GM23338 (cell line): ENCODE measurements at regions not wholly inside any gene's neighbourhood (a gene's known extent, or its start where the extent isn't known, plus 50 kb on each side); places are given as distances from the start of the nearest gene placed in this dataset.

ENCODE experiments used
- ATAC-seq: fragments of 200-7000 bp; cut with Tn5 transposase; 3 replicates; pipeline ENCODE4 v1.9.1; 2020
- DNase-seq: peaks from one replicate; pipeline ENCODE4 v3.0.0-alpha.2; 2015; ENCODE audit warnings: low spot score
- H2AFZ ChIP-seq: fragments of 200-600 bp; sonication (generic); 2 replicates; pipeline ENCODE4 v1.8.0; 2016; ENCODE audit warnings: antibody characterized with exemption, mild to moderate bottlenecking, moderate library complexity
- H3F3A ChIP-seq: fragments of 200-600 bp; sonication (generic); replicated peaks from 2 replicates; pipeline ENCODE4 v1.8.0; 2017; ENCODE audit warnings: antibody characterized with exemption, mixed run types, low read depth
- H3K27ac ChIP-seq: fragments of 200-600 bp; sonication (generic); 2 replicates; pipeline ENCODE4 v1.6.1; 2016; ENCODE audit warnings: low read depth
- H3K27me3 ChIP-seq: fragments of 200-600 bp; sonication (generic); 2 replicates; pipeline ENCODE4 v1.8.0; 2016; ENCODE audit warnings: mild to moderate bottlenecking, mixed run types, moderate library complexity; ENCODE audit not compliant: insufficient read depth
- H3K36me3 ChIP-seq: fragments of 200-600 bp; sonication (generic); 2 replicates; pipeline ENCODE4 v1.8.0; 2016; ENCODE audit warnings: mild to moderate bottlenecking; ENCODE audit not compliant: insufficient read depth
- H3K4me1 ChIP-seq: fragments of 200-600 bp; sonication (generic); 2 replicates; pipeline ENCODE4 v1.8.0; 2016; ENCODE audit warnings: mild to moderate bottlenecking, moderate library complexity; ENCODE audit not compliant: insufficient read depth
- H3K4me2 ChIP-seq: fragments of 200-600 bp; sonication (generic); 2 replicates; pipeline ENCODE4 v1.7.1; 2017; ENCODE audit warnings: mixed run types
- H3K4me3 ChIP-seq: fragments of 200-600 bp; sonication (generic); 2 replicates; pipeline ENCODE4 v1.6.1; 2016; ENCODE audit warnings: mixed run types
- H3K79me2 ChIP-seq: fragments of 200-600 bp; sonication (generic); replicated peaks from 2 replicates; pipeline ENCODE4 v1.8.0; 2017; ENCODE audit warnings: mild to moderate bottlenecking; ENCODE audit not compliant: insufficient read depth
- H3K9me2 ChIP-seq: fragments of 200-600 bp; sonication (generic); 2 replicates; pipeline ENCODE4 v1.8.0; 2017; ENCODE audit not compliant: insufficient read depth
- H4K20me1 ChIP-seq: fragments of 200-600 bp; sonication (generic); replicated peaks from 2 replicates; pipeline ENCODE4 v1.8.0; 2017; ENCODE audit warnings: mild to moderate bottlenecking; ENCODE audit not compliant: insufficient read depth
- H3K27ac Mint-ChIP-seq: 2 replicates; pipeline ENCODE4 v1.8.0; 2020; ENCODE audit warnings: inconsistent platforms, mild to moderate bottlenecking, moderate library complexity, mixed read lengths
- H3K27me3 Mint-ChIP-seq: 3 replicates; pipeline ENCODE4 v1.8.0; 2022; ENCODE audit warnings: low read depth, mild to moderate bottlenecking, moderate library complexity, mixed read lengths, inconsistent platforms; ENCODE audit not compliant: insufficient read depth, poor library complexity
- H3K36me3 Mint-ChIP-seq: 3 replicates; pipeline ENCODE4 v1.8.0; 2021; ENCODE audit warnings: low read depth, mild to moderate bottlenecking, inconsistent platforms, moderate library complexity, mixed read lengths
- H3K4me1 Mint-ChIP-seq: 3 replicates; pipeline ENCODE4 v1.8.0; 2020; ENCODE audit warnings: mild to moderate bottlenecking, inconsistent platforms, mixed read lengths
- H3K4me3 Mint-ChIP-seq: 3 replicates; pipeline ENCODE4 v1.8.0; 2021; ENCODE audit warnings: moderate library complexity, mild to moderate bottlenecking, inconsistent platforms, mixed read lengths
- H3K9me3 Mint-ChIP-seq: 3 replicates; pipeline ENCODE4 v1.8.0; 2020; ENCODE audit warnings: moderate library complexity, mild to moderate bottlenecking, inconsistent platforms, mixed read lengths
- EZH2 ChIP-seq: fragments of 200-600 bp; sonication (generic); IDR thresholded peaks from one replicate; pipeline ENCODE4 v1.8.0; 2017; ENCODE audit warnings: antibody characterized with exemption, mild to moderate bottlenecking, low read depth; ENCODE audit not compliant: unreplicated experiment
- EZH2phosphoT487 ChIP-seq: fragments of 200-600 bp; sonication (generic); IDR thresholded peaks from one replicate; pipeline ENCODE4 v1.8.1; 2018; ENCODE audit warnings: antibody characterized with exemption; ENCODE audit not compliant: unreplicated experiment
- TF ChIP-seq, protein P1 (sequence below): IDR thresholded peaks from 2 replicates; pipeline ENCODE4 v1.6.1; 2016; ENCODE audit warnings: antibody characterized with exemption
- TF ChIP-seq, protein P2 (sequence below), 2 experiments: fragments of 200-600 bp in 1 of 2; sonication (generic) in 1 of 2; conservative IDR thresholded peaks; 2 replicates each; pipeline versions ENCODE4 v1.5.1 to v1.6.1; 2016 to 2017; ENCODE audit warnings: antibody characterized with exemption in 2 of 2, low read depth in 2 of 2, mild to moderate bottlenecking in 2 of 2, moderate library complexity in 1 of 2
- TF ChIP-seq, protein P3 (sequence below): fragments of 250-450 bp; sonication (Bioruptor Pico); IDR thresholded peaks from 2 replicates; pipeline ENCODE4 v1.5.0; 2020; ENCODE audit warnings: mild to moderate bottlenecking, moderate library complexity

DNA sequence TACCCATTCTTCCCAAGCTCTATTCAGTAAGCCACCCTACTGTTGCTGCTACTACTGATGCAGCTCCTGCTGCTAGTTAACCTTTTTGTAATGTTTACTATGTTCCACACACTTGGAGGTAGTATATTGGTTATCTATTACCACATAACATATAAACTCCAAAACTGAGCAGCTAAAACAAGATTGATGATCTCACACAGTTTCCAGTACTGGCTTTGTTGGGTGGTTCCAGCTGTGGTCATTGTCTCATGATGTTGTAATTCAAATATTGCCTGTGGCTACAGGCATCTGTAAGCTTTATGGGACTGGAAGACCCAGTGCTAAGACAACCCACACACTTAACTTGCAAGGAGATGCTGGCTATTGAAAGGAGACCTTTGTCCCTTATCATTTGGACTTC is 556.2 kb upstream of the SUCLG2 start:
- ATAC-seq, result no peak
- H3K4me3 ChIP-seq, result no peak overlapping the region
- no peaks in the 10 kb centered on the region for H4K20me1 ChIP-seq
- H3K79me2 ChIP-seq, result no peaks in the 10 kb centered on the region
- no peaks in the 10 kb centered on the region for H3K4me1 ChIP-seq
- H3K4me3 Mint-ChIP-seq, result no peak overlapping the region
- H3K36me3 ChIP-seq, result no peaks in the 10 kb centered on the region
- H3K36me3 Mint-ChIP-seq, result no peaks in the 10 kb centered on the region
- no peak overlapping the region for H2AFZ ChIP-seq
- H3K27ac ChIP-seq, result no peak overlapping the region
- H3K27me3 ChIP-seq, result no peaks in the 10 kb centered on the region
- no peaks in the 10 kb centered on the region for H3K9me3 Mint-ChIP-seq
- peaks cover 4% of the 10 kb centered on the region; the same call in 1 of the 3 replicates for H3K4me1 Mint-ChIP-seq
- H3K9me2 ChIP-seq, result no peaks in the 10 kb centered on the region
- H3K27ac Mint-ChIP-seq, result no peak overlapping the region
- TF ChIP-seq, protein P1, sequence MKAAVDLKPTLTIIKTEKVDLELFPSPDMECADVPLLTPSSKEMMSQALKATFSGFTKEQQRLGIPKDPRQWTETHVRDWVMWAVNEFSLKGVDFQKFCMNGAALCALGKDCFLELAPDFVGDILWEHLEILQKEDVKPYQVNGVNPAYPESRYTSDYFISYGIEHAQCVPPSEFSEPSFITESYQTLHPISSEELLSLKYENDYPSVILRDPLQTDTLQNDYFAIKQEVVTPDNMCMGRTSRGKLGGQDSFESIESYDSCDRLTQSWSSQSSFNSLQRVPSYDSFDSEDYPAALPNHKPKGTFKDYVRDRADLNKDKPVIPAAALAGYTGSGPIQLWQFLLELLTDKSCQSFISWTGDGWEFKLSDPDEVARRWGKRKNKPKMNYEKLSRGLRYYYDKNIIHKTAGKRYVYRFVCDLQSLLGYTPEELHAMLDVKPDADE, result no peak
- TF ChIP-seq, protein P2, sequence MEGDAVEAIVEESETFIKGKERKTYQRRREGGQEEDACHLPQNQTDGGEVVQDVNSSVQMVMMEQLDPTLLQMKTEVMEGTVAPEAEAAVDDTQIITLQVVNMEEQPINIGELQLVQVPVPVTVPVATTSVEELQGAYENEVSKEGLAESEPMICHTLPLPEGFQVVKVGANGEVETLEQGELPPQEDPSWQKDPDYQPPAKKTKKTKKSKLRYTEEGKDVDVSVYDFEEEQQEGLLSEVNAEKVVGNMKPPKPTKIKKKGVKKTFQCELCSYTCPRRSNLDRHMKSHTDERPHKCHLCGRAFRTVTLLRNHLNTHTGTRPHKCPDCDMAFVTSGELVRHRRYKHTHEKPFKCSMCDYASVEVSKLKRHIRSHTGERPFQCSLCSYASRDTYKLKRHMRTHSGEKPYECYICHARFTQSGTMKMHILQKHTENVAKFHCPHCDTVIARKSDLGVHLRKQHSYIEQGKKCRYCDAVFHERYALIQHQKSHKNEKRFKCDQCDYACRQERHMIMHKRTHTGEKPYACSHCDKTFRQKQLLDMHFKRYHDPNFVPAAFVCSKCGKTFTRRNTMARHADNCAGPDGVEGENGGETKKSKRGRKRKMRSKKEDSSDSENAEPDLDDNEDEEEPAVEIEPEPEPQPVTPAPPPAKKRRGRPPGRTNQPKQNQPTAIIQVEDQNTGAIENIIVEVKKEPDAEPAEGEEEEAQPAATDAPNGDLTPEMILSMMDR (conservative IDR thresholded peaks at IDR 0.05; ENCODE audit: low read depth in 2 of 2), result no peak
- no peak for TF ChIP-seq EZH2
- no peak for TF ChIP-seq EZH2phosphoT487
- H3F3A ChIP-seq, result no peaks in the 10 kb centered on the region
- H3K4me2 ChIP-seq, result no peak overlapping the region
- no peak for DNase-seq
- no peaks in the 10 kb centered on the region for H3K27me3 Mint-ChIP-seq

DNA sequence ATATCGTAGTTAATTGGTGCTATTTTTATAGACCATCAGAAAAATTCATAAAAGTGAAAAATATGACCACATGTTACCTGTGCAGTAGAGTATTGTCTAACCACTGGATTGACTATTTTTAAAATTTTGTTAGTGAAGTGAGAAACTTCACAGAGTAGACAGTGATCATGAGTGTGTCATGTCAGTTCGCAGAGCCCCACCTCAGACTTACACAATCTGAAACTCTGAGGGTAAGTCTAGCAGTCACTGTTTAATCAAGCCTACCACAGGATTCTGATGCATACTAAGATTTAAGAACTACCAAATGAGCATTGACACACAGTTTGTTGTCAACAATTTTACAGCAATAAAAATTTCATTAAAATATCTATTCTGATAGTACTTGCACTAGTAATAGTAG is 552.9 kb upstream of the SUCLG2 start:
- H3K79me2 ChIP-seq, result no peaks in the 10 kb centered on the region
- H3K27me3 Mint-ChIP-seq, result no peaks in the 10 kb centered on the region
- peaks cover 9% of the 10 kb centered on the region; the same call in 2 of the 3 replicates for H3K36me3 Mint-ChIP-seq
- H3K9me3 Mint-ChIP-seq, result peaks cover 9% of the 10 kb centered on the region; the same call in 2 of the 3 replicates
- H3K4me2 ChIP-seq, result no peak overlapping the region
- no peaks in the 10 kb centered on the region for H3F3A ChIP-seq
- no peak overlapping the region for H2AFZ ChIP-seq
- H3K27me3 ChIP-seq, result no peaks in the 10 kb centered on the region
- H3K27ac ChIP-seq, result no peak overlapping the region
- no peak overlapping the region for H3K4me3 Mint-ChIP-seq
- no peak overlapping the region for H3K27ac Mint-ChIP-seq
- no peaks in the 10 kb centered on the region for H4K20me1 ChIP-seq
- no peaks in the 10 kb centered on the region for H3K9me2 ChIP-seq
- DNase-seq (no peak), ATAC-seq (no peak)
- peaks cover 4% of the 10 kb centered on the region; the same call in 1 of the 3 replicates for H3K4me1 Mint-ChIP-seq
- H3K4me1 ChIP-seq, result no peaks in the 10 kb centered on the region
- H3K4me3 ChIP-seq, result no peak overlapping the region
- peaks cover 4% of the 10 kb centered on the region; the same call in 1 of the 2 replicates for H3K36me3 ChIP-seq
- TF ChIP-seq, protein P1, result no peak
- TF ChIP-seq, protein P3, sequence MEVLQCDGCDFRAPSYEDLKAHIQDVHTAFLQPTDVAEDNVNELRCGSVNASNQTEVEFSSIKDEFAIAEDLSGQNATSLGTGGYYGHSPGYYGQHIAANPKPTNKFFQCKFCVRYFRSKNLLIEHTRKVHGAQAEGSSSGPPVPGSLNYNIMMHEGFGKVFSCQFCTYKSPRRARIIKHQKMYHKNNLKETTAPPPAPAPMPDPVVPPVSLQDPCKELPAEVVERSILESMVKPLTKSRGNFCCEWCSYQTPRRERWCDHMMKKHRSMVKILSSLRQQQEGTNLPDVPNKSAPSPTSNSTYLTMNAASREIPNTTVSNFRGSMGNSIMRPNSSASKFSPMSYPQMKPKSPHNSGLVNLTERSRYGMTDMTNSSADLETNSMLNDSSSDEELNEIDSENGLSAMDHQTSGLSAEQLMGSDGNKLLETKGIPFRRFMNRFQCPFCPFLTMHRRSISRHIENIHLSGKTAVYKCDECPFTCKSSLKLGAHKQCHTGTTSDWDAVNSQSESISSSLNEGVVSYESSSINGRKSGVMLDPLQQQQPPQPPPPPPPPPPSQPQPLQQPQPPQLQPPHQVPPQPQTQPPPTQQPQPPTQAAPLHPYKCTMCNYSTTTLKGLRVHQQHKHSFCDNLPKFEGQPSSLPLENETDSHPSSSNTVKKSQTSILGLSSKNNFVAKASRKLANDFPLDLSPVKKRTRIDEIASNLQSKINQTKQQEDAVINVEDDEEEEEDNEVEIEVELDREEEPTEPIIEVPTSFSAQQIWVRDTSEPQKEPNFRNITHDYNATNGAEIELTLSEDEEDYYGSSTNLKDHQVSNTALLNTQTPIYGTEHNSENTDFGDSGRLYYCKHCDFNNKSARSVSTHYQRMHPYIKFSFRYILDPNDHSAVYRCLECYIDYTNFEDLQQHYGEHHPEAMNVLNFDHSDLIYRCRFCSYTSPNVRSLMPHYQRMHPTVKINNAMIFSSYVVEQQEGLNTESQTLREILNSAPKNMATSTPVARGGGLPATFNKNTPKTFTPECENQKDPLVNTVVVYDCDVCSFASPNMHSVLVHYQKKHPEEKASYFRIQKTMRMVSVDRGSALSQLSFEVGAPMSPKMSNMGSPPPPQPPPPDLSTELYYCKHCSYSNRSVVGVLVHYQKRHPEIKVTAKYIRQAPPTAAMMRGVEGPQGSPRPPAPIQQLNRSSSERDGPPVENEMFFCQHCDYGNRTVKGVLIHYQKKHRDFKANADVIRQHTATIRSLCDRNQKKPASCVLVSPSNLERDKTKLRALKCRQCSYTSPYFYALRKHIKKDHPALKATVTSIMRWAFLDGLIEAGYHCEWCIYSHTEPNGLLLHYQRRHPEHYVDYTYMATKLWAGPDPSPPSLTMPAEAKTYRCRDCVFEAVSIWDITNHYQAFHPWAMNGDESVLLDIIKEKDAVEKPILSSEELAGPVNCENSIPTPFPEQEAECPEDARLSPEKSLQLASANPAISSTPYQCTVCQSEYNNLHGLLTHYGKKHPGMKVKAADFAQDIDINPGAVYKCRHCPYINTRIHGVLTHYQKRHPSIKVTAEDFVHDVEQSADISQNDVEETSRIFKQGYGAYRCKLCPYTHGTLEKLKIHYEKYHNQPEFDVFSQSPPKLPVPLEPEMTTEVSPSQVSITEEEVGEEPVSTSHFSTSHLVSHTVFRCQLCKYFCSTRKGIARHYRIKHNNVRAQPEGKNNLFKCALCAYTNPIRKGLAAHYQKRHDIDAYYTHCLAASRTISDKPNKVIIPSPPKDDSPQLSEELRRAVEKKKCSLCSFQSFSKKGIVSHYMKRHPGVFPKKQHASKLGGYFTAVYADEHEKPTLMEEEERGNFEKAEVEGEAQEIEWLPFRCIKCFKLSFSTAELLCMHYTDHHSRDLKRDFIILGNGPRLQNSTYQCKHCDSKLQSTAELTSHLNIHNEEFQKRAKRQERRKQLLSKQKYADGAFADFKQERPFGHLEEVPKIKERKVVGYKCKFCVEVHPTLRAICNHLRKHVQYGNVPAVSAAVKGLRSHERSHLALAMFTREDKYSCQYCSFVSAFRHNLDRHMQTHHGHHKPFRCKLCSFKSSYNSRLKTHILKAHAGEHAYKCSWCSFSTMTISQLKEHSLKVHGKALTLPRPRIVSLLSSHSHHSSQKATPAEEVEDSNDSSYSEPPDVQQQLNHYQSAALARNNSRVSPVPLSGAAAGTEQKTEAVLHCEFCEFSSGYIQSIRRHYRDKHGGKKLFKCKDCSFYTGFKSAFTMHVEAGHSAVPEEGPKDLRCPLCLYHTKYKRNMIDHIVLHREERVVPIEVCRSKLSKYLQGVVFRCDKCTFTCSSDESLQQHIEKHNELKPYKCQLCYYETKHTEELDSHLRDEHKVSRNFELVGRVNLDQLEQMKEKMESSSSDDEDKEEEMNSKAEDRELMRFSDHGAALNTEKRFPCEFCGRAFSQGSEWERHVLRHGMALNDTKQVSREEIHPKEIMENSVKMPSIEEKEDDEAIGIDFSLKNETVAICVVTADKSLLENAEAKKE (CRISPR knock-in tag), result no peak
